Mesenchymal stem cell (in vitro differentiated cells and primary cell): ENCODE measurements at regions not wholly inside any gene's neighbourhood (a gene's known extent, or its start where the extent isn't known, plus 50 kb on each side); places are given as distances from the start of the nearest gene placed in this dataset.
"Not testable (repeated sequence)": the region's sequence is repeated elsewhere in the genome, so short reads cannot be mapped to it uniquely, and the experiment has no call there.

Experiments used
- DNase-seq: peaks from one replicate; pipeline ENCODE4 v3.0.0-alpha.2; 2013
- H2AFZ ChIP-seq: one replicate; pipeline ENCODE4 v1.6.1; 2013; ENCODE audit warnings: low read depth, mild to moderate bottlenecking, control low read depth, inconsistent platforms, low read length, moderate library complexity
- H2AK5ac ChIP-seq: 2 replicates; pipeline ENCODE4 v1.6.1; 2013; ENCODE audit warnings: low read length, moderate library complexity, mild to moderate bottlenecking, inconsistent platforms; ENCODE audit not compliant: severe bottlenecking
- H2BK120ac ChIP-seq: one replicate; pipeline ENCODE4 v1.6.1; 2013; ENCODE audit warnings: low read depth, mild to moderate bottlenecking, inconsistent platforms, low read length, moderate library complexity
- H2BK12ac ChIP-seq, 2 experiments: one replicate each; pipeline ENCODE4 v1.6.1; 2013; ENCODE audit warnings: inconsistent platforms in 2 of 2, low read length in 2 of 2, mild to moderate bottlenecking in 2 of 2, moderate library complexity in 2 of 2, control low read depth in 1 of 2
- H2BK15ac ChIP-seq: one replicate; pipeline ENCODE4 v1.6.1; 2013; ENCODE audit warnings: mild to moderate bottlenecking, low read depth, inconsistent platforms; ENCODE audit not compliant: poor library complexity, severe bottlenecking
- H2BK5ac ChIP-seq: 2 replicates; pipeline ENCODE4 v1.6.1; 2013; ENCODE audit warnings: low read depth, mild to moderate bottlenecking, low read length, control low read depth, inconsistent platforms; ENCODE audit not compliant: poor library complexity, severe bottlenecking
- H3K14ac ChIP-seq, 2 experiments: one replicate each; pipeline ENCODE4 v1.6.1; 2013; ENCODE audit warnings: inconsistent platforms in 2 of 2, low read length in 2 of 2, control low read depth in 1 of 2, mild to moderate bottlenecking in 1 of 2, moderate library complexity in 1 of 2
- H3K18ac ChIP-seq, 2 experiments: one replicate each; pipeline ENCODE4 v1.6.1; 2013; ENCODE audit warnings: inconsistent platforms in 2 of 2, low read length in 2 of 2, control low read depth in 1 of 2, low read depth in 1 of 2, mild to moderate bottlenecking in 1 of 2
- H3K23ac ChIP-seq, 2 experiments: one replicate each; pipeline ENCODE4 v1.6.1; 2013; ENCODE audit warnings: inconsistent platforms in 2 of 2, low read length in 2 of 2, mild to moderate bottlenecking in 2 of 2, moderate library complexity in 2 of 2, control low read depth in 1 of 2
- H3K27ac ChIP-seq: 2 replicates; pipeline ENCODE4 v1.5.1; 2013; ENCODE audit warnings: mild to moderate bottlenecking, moderate library complexity, low read length, control low read depth, inconsistent platforms; ENCODE audit not compliant: poor library complexity, severe bottlenecking
- H3K27me3 ChIP-seq, 2 experiments: 2 replicates each; pipeline versions ENCODE4 v1.6.1 to v1.7.0; 2013; ENCODE audit warnings: low read length in 2 of 2, mild to moderate bottlenecking in 2 of 2, moderate library complexity in 2 of 2, control low read depth in 1 of 2, inconsistent platforms in 1 of 2; ENCODE audit not compliant: control insufficient read depth in 1 of 2, insufficient read depth in 1 of 2
- H3K36me3 ChIP-seq, 2 experiments: 2 replicates each; pipeline versions ENCODE4 v1.6.1 to v1.7.0; 2013; ENCODE audit warnings: low read length in 2 of 2, control low read depth in 1 of 2, inconsistent platforms in 1 of 2, low read depth in 1 of 2, mild to moderate bottlenecking in 1 of 2; ENCODE audit not compliant: insufficient read depth in 2 of 2, control insufficient read depth in 1 of 2
- H3K4ac ChIP-seq, 2 experiments: one replicate each; pipeline ENCODE4 v1.6.1; 2013; ENCODE audit warnings: inconsistent platforms in 2 of 2, low read length in 2 of 2, mild to moderate bottlenecking in 2 of 2, moderate library complexity in 2 of 2, control low read depth in 1 of 2, low read depth in 1 of 2
- H3K4me1 ChIP-seq: 2 replicates; pipeline ENCODE4 v1.6.1; 2013; ENCODE audit warnings: low read depth, low read length, control low read depth; ENCODE audit not compliant: control insufficient read depth, insufficient read depth
- H3K4me2 ChIP-seq: 2 replicates; pipeline ENCODE4 v1.6.1; 2013; ENCODE audit warnings: low read length, mild to moderate bottlenecking, inconsistent platforms; ENCODE audit not compliant: poor library complexity, severe bottlenecking
- H3K4me3 ChIP-seq, 2 experiments: 2 replicates each; pipeline versions ENCODE4 v1.5.1 to v1.7.0; 2013; ENCODE audit warnings: low read length in 2 of 2, mild to moderate bottlenecking in 2 of 2, control low read depth in 1 of 2, low read depth in 1 of 2; ENCODE audit not compliant: insufficient read depth in 1 of 2
- H3K79me1 ChIP-seq: replicated peaks from 2 replicates; pipeline ENCODE4 v1.6.1; 2013; ENCODE audit warnings: mild to moderate bottlenecking, control low read depth, low read length, inconsistent platforms; ENCODE audit not compliant: poor library complexity, severe bottlenecking
- H3K9ac ChIP-seq: 2 replicates; pipeline ENCODE4 v1.7.0; 2013; ENCODE audit warnings: mild to moderate bottlenecking, low read length, moderate library complexity
- H3K9me3 ChIP-seq: 2 replicates; pipeline ENCODE4 v1.7.0; 2013; ENCODE audit warnings: mild to moderate bottlenecking, low read length; ENCODE audit not compliant: control insufficient read depth
- H4K8ac ChIP-seq: one replicate; pipeline ENCODE4 v1.6.1; 2013; ENCODE audit warnings: inconsistent platforms, mild to moderate bottlenecking, low read length, moderate library complexity
- H4K91ac ChIP-seq: one replicate; pipeline ENCODE4 v1.6.1; 2013; ENCODE audit warnings: mild to moderate bottlenecking, low read length, inconsistent platforms
- WGBS: methylation state at CpG from one replicate; pipeline ENCODE4 v1.1.7; 2013; ENCODE audit warnings: mixed read lengths; 5-methylcytosine and 5-hydroxymethylcytosine counted together

GRCh38 chr4:13825822-13826221, 198.3 kb upstream of the BOD1L1 start:
- not testable (repeated sequence) for H3K23ac ChIP-seq, H3K27ac ChIP-seq, H3K79me1 ChIP-seq, H2BK120ac ChIP-seq, H2BK15ac ChIP-seq, H2AFZ ChIP-seq, H3K27me3 ChIP-seq, H3K9ac ChIP-seq, H2BK12ac ChIP-seq, H4K8ac ChIP-seq, H2AK5ac ChIP-seq, H3K14ac ChIP-seq, H3K4ac ChIP-seq, H3K4me2 ChIP-seq, H4K91ac ChIP-seq, H3K4me3 ChIP-seq, H3K36me3 ChIP-seq, H3K4me1 ChIP-seq, H3K18ac ChIP-seq, DNase-seq, H2BK5ac ChIP-seq
- H3K9me3 ChIP-seq: peaks cover 39% of the 10 kb centered on the region

GRCh38 chr4:13829457-13829856, 201.9 kb upstream of the BOD1L1 start:
- H3K4me1 ChIP-seq: no peaks in the 10 kb centered on the region
- peaks cover 8% of the 10 kb centered on the region for H3K9me3 ChIP-seq
- H2BK120ac ChIP-seq: no peak overlapping the region
- no peak overlapping the region for H3K18ac ChIP-seq
- H2AK5ac ChIP-seq: no peak overlapping the region
- no peak overlapping the region for H3K4ac ChIP-seq
- H2BK15ac ChIP-seq: no peak overlapping the region
- H3K4me3 ChIP-seq: no peak overlapping the region
- no peak overlapping the region for H3K23ac ChIP-seq
- no peaks in the 10 kb centered on the region for H3K27me3 ChIP-seq
- H3K14ac ChIP-seq: no peak overlapping the region
- no peak overlapping the region for H3K4me2 ChIP-seq
- no peak overlapping the region for H4K8ac ChIP-seq
- no peaks in the 10 kb centered on the region for H3K79me1 ChIP-seq
- H2AFZ ChIP-seq: no peak overlapping the region
- H2BK5ac ChIP-seq: no peak overlapping the region
- no peak overlapping the region for H3K27ac ChIP-seq
- no peak for DNase-seq
- no peaks in the 10 kb centered on the region for H3K36me3 ChIP-seq
- WGBS: 78% methylated on average over 1 of the region's 3 CpGs
- no peak overlapping the region for H3K9ac ChIP-seq
- H4K91ac ChIP-seq: no peak overlapping the region
- H2BK12ac ChIP-seq: no peak overlapping the region

GRCh38 chr4:13830449-13830848, 202.9 kb upstream of the BOD1L1 start:
- Histone ChIP-seq H3K23ac (no peak overlapping the region), H3K14ac (no peak overlapping the region), H2AFZ (no peak overlapping the region), H3K18ac (no peak overlapping the region), H3K4me3 (no peak overlapping the region), H3K9ac (no peak overlapping the region), H2AK5ac (no peak overlapping the region), H4K8ac (no peak overlapping the region), H3K4me2 (no peak overlapping the region), H3K9me3 (no peaks in the 10 kb centered on the region), H3K4me1 (no peaks in the 10 kb centered on the region), H3K4ac (no peak overlapping the region), H4K91ac (no peak overlapping the region), H2BK120ac (no peak overlapping the region), H3K27ac (no peak overlapping the region), H2BK15ac (no peak overlapping the region), H3K79me1 (no peaks in the 10 kb centered on the region), H2BK5ac (no peak overlapping the region), H2BK12ac (no peak overlapping the region), H3K27me3 (no peaks in the 10 kb centered on the region), H3K36me3 (no peaks in the 10 kb centered on the region)
- DNase-seq: no peak
- WGBS: 92% methylated on average over 5 of the region's 5 CpGs

GRCh38 chr4:13833171-13833804, 205.8 kb upstream of the BOD1L1 start:
- Histone ChIP-seq H3K18ac (no peak overlapping the region), H3K23ac (no peak overlapping the region), H3K9me3 (no peaks in the 10 kb centered on the region), H4K8ac (no peak overlapping the region), H3K4me3 (no peak overlapping the region), H3K36me3 (no peaks in the 10 kb centered on the region), H2AK5ac (no peak overlapping the region), H2AFZ (no peak overlapping the region), H4K91ac (no peak overlapping the region), H2BK12ac (no peak overlapping the region), H3K14ac (no peak overlapping the region), H3K79me1 (no peaks in the 10 kb centered on the region), H3K4ac (no peak overlapping the region), H2BK15ac (no peak overlapping the region), H3K27me3 (no peaks in the 10 kb centered on the region), H2BK120ac (no peak overlapping the region), H2BK5ac (no peak overlapping the region), H3K4me2 (no peak overlapping the region), H3K27ac (no peak overlapping the region), H3K9ac (no peak overlapping the region), H3K4me1 (peaks cover 7% of the 10 kb centered on the region)
- DNase-seq: no peak
- 64% methylated on average over 2 of the region's 4 CpGs for WGBS
